Hepatocyte (in vitro differentiated cells): ENCODE measurements at regions not wholly inside any gene's neighbourhood (a gene's known extent, or its start where the extent isn't known, plus 50 kb on each side); places are given as distances from the start of the nearest gene placed in this dataset.
"Not testable (repeated sequence)": the region's sequence is repeated elsewhere in the genome, so short reads cannot be mapped to it uniquely, and the experiment has no call there.

ENCODE experiments used
- DNase-seq: peaks from one replicate; pipeline ENCODE4 v3.0.0-alpha.2; 2016; ENCODE audit warnings: low spot score
- H2AFZ ChIP-seq: fragments of 200-600 bp; sonication (generic); 2 replicates; pipeline ENCODE4 v1.6.0; 2016; ENCODE audit warnings: antibody characterized with exemption, mild to moderate bottlenecking
- H3K27ac ChIP-seq: fragments of 200-600 bp; sonication (generic); 2 replicates; pipeline ENCODE4 v1.5.1; 2016; ENCODE audit warnings: mild to moderate bottlenecking
- H3K27me3 ChIP-seq: fragments of 200-600 bp; sonication (generic); 2 replicates; pipeline ENCODE4 v1.6.1; 2016
- H3K36me3 ChIP-seq: fragments of 200-600 bp; sonication (generic); replicated peaks from 2 replicates; pipeline ENCODE4 v1.5.1; 2016; ENCODE audit warnings: low read depth; ENCODE audit not compliant: insufficient read depth
- H3K4me1 ChIP-seq: fragments of 200-600 bp; sonication (generic); 2 replicates; pipeline ENCODE4 v1.5.1; 2016; ENCODE audit warnings: mild to moderate bottlenecking, moderate library complexity; ENCODE audit not compliant: insufficient read depth
- H3K4me2 ChIP-seq: fragments of 200-600 bp; sonication (generic); 2 replicates; pipeline ENCODE4 v1.6.0; 2016
- H3K4me3 ChIP-seq: fragments of 200-600 bp; sonication (generic); 2 replicates; pipeline ENCODE4 v1.5.1; 2016; ENCODE audit warnings: mild to moderate bottlenecking
- H3K79me2 ChIP-seq: fragments of 200-600 bp; sonication (generic); 2 replicates; pipeline ENCODE4 v1.6.0; 2017; ENCODE audit warnings: mild to moderate bottlenecking
- H3K9me2 ChIP-seq: fragments of 200-600 bp; sonication (generic); replicated peaks from 2 replicates; pipeline ENCODE4 v1.6.0; 2017; ENCODE audit warnings: mild to moderate bottlenecking; ENCODE audit not compliant: insufficient read depth
- H3K9me3 ChIP-seq: fragments of 200-600 bp; sonication (generic); 2 replicates; pipeline ENCODE4 v1.5.1; 2016; ENCODE audit warnings: low read depth, mild to moderate bottlenecking
- H4K20me1 ChIP-seq: fragments of 200-600 bp; sonication (generic); 2 replicates; pipeline ENCODE4 v1.6.0; 2016; ENCODE audit warnings: mild to moderate bottlenecking; ENCODE audit not compliant: insufficient read depth, poor library complexity, severe bottlenecking
- CTCF ChIP-seq: fragments of 200-600 bp; sonication (generic); IDR thresholded peaks from 2 replicates; pipeline ENCODE4 v1.5.1; 2016; ENCODE audit warnings: antibody characterized with exemption, mild to moderate bottlenecking; ENCODE audit not compliant: poor library complexity
- EZH2 ChIP-seq: fragments of 200-600 bp; sonication (generic); IDR thresholded peaks from 2 replicates; pipeline ENCODE4 v1.6.1; 2016; ENCODE audit warnings: antibody characterized with exemption, mild to moderate bottlenecking, borderline replicate concordance
- EZH2phosphoT487 ChIP-seq: fragments of 200-600 bp; sonication (generic); IDR thresholded peaks from one replicate; pipeline ENCODE4 v1.6.1; 2018; ENCODE audit warnings: antibody characterized with exemption, mild to moderate bottlenecking, low read depth, moderate library complexity; ENCODE audit not compliant: unreplicated experiment, severe bottlenecking
- WGBS: methylation state at CpG from one replicate; pipeline ENCODE4 v1.1.6; 2016; ENCODE audit warnings: low lambda C conversion rate; ENCODE audit errors: missing lambda C conversion rate; 5-methylcytosine and 5-hydroxymethylcytosine counted together

GRCh38 chr11:23933721-23934120 is 563.1 kb upstream of the LUZP2 start:
- H2AFZ ChIP-seq, result no peak overlapping the region
- H3K79me2 ChIP-seq, result no peaks in the 10 kb centered on the region
- H3K4me3 ChIP-seq, result no peak overlapping the region
- TF ChIP-seq CTCF (no peak), EZH2 (no peak), EZH2phosphoT487 (no peak)
- DNase-seq, result no peak
- 87% methylated on average over 9 of the region's 9 CpGs for WGBS
- no peaks in the 10 kb centered on the region for H4K20me1 ChIP-seq
- H3K27me3 ChIP-seq, result no peaks in the 10 kb centered on the region
- no peaks in the 10 kb centered on the region for H3K9me2 ChIP-seq
- H3K4me2 ChIP-seq, result no peak overlapping the region
- no peak overlapping the region for H3K27ac ChIP-seq
- no peaks in the 10 kb centered on the region for H3K36me3 ChIP-seq
- peaks cover 6% of the 10 kb centered on the region for H3K4me1 ChIP-seq
- H3K9me3 ChIP-seq, result no peaks in the 10 kb centered on the region

- WGBS, result 98% methylated on average over 26 of the region's 27 CpGs
- not testable (repeated sequence) for H2AFZ ChIP-seq, H3K4me2 ChIP-seq, H3K4me3 ChIP-seq, H3K9me2 ChIP-seq, DNase-seq, H4K20me1 ChIP-seq, H3K9me3 ChIP-seq, H3K79me2 ChIP-seq, H3K4me1 ChIP-seq, H3K27me3 ChIP-seq, H3K36me3 ChIP-seq, H3K27ac ChIP-seq
These were observed 562.1 kb upstream of the LUZP2 start for GRCh38 chr11:23934671-23935270.

GRCh38 chr11:23942117-23942815 is 554.6 kb upstream of the LUZP2 start:
- H3K4me3 ChIP-seq, H3K9me3 ChIP-seq, DNase-seq, H3K79me2 ChIP-seq, H3K27ac ChIP-seq, H3K4me1 ChIP-seq, H3K9me2 ChIP-seq, H2AFZ ChIP-seq, H3K36me3 ChIP-seq, H3K4me2 ChIP-seq, H3K27me3 ChIP-seq, H4K20me1 ChIP-seq: not testable (repeated sequence)
- WGBS, result 91% methylated on average over 22 of the region's 31 CpGs

- TF ChIP-seq EZH2phosphoT487, result no peak
- no peak for TF ChIP-seq CTCF
- Histone ChIP-seq H2AFZ (no peak overlapping the region), H4K20me1 (no peaks in the 10 kb centered on the region), H3K9me3 (no peaks in the 10 kb centered on the region), H3K4me1 (no peaks in the 10 kb centered on the region), H3K27me3 (no peaks in the 10 kb centered on the region), H3K4me2 (no peak overlapping the region), H3K79me2 (no peaks in the 10 kb centered on the region), H3K36me3 (no peaks in the 10 kb centered on the region), H3K27ac (no peak overlapping the region), H3K9me2 (no peaks in the 10 kb centered on the region), H3K4me3 (no peak overlapping the region)
- WGBS, result 78% methylated on average over 2 of the region's 2 CpGs
- no peak for DNase-seq
These were observed 551.9 kb upstream of the LUZP2 start for GRCh38 chr11:23944923-23945322.
